Osteocyte (in vitro differentiated cells): ENCODE measurements at regions not wholly inside any gene's neighbourhood (a gene's known extent, or its start where the extent isn't known, plus 50 kb on each side); places are given as distances from the start of the nearest gene placed in this dataset.

Source experiments
- DNase-seq: peaks from one replicate; pipeline ENCODE4 v3.0.0; 2021; ENCODE audit warnings: mixed read lengths; ENCODE audit not compliant: unreplicated experiment; ENCODE audit errors: extremely low spot score
- H3K27ac Mint-ChIP-seq: one replicate; pipeline ENCODE4 v1.8.0; 2021; ENCODE audit warnings: mild to moderate bottlenecking, mixed read lengths; ENCODE audit not compliant: unreplicated experiment
- H3K27me3 Mint-ChIP-seq: one replicate; pipeline ENCODE4 v1.8.0; 2021; ENCODE audit warnings: mixed read lengths; ENCODE audit not compliant: unreplicated experiment
- H3K36me3 Mint-ChIP-seq: one replicate; pipeline ENCODE4 v1.8.0; 2021; ENCODE audit warnings: mixed read lengths; ENCODE audit not compliant: unreplicated experiment
- H3K4me1 Mint-ChIP-seq: one replicate; pipeline ENCODE4 v1.8.0; 2021; ENCODE audit warnings: mixed read lengths; ENCODE audit not compliant: unreplicated experiment
- H3K4me3 Mint-ChIP-seq: one replicate; pipeline ENCODE4 v1.8.0; 2021; ENCODE audit warnings: mild to moderate bottlenecking, moderate library complexity, mixed read lengths; ENCODE audit not compliant: unreplicated experiment
- H3K9me3 Mint-ChIP-seq: one replicate; pipeline ENCODE4 v1.8.0; 2021; ENCODE audit warnings: mixed read lengths; ENCODE audit not compliant: unreplicated experiment
- TF ChIP-seq, protein P1 (sequence below): fragments of 200-600 bp; sonication (generic); IDR thresholded peaks from 2 replicates; pipeline ENCODE4 v1.5.0; 2021; ENCODE audit warnings: antibody characterized with exemption, mild to moderate bottlenecking, moderate library complexity

DNA sequence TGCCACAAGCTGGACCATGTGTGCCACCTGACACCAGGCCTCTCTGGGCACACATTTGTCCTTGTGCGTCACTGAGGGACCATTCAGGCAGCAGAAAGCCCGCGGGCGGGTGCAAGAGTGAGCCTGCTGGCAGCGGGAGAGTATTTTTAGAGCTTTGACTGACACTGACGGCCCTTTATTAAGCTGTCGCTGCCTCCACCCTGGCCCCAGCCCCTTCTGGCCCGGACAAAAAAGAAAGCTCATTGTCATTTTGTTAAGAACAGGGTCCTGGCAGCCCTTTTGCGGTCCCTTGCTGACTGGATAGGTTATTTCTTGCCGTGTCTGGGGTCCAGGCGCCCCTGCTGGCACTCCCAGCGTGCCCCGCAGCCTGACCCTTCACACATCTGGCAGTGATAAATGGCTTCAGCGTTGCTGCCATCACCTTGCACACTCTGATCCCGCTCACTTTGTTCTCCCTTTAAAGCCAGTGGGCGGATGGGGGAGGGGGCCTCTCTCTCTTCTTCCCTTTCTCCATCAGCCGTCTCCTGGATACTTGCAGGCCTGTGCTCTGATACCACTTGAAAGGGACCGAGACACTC lies 78.4 kb upstream of the NKD1 start:
- DNase-seq: no peak
- H3K4me1 Mint-ChIP-seq: peaks cover 9% of the 10 kb centered on the region
- no peaks in the 10 kb centered on the region for H3K36me3 Mint-ChIP-seq
- H3K4me3 Mint-ChIP-seq: no peak overlapping the region
- TF ChIP-seq, protein P1, sequence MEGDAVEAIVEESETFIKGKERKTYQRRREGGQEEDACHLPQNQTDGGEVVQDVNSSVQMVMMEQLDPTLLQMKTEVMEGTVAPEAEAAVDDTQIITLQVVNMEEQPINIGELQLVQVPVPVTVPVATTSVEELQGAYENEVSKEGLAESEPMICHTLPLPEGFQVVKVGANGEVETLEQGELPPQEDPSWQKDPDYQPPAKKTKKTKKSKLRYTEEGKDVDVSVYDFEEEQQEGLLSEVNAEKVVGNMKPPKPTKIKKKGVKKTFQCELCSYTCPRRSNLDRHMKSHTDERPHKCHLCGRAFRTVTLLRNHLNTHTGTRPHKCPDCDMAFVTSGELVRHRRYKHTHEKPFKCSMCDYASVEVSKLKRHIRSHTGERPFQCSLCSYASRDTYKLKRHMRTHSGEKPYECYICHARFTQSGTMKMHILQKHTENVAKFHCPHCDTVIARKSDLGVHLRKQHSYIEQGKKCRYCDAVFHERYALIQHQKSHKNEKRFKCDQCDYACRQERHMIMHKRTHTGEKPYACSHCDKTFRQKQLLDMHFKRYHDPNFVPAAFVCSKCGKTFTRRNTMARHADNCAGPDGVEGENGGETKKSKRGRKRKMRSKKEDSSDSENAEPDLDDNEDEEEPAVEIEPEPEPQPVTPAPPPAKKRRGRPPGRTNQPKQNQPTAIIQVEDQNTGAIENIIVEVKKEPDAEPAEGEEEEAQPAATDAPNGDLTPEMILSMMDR: no peak
- H3K27me3 Mint-ChIP-seq: peaks cover 47% of the 10 kb centered on the region
- H3K9me3 Mint-ChIP-seq: no peaks in the 10 kb centered on the region
- H3K27ac Mint-ChIP-seq: no peak overlapping the region

DNA sequence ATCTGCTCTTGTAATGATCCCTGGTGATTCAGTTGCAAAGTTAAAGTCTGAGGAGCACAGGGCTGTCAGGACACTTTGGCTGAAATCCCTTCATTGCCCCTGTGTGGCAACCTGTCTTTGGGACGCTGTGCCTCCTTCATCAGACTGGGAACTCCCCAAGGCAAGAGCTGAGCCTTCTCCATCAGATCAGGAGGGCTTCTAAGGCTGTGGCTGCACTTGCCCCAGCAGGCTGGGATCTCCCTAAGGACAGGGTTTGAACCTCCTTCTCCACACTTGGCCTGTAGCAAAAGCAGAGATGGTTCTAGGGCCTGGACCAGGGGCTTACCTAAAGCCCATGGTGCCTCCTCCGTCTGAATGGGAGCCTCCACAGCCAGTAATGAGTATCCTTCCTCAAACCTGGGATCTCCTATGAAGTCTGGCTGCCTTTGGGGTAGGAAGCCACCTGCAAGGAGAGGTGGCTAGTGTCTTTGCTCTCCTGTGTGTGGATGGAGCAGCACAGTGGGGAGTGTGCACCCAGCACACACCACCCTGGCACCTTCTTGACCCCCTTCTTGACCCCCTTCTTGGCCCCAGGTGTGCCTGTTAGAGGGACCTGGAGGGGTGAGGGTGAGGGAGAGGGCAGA lies 79.0 kb upstream of the NKD1 start:
- no peaks in the 10 kb centered on the region for H3K36me3 Mint-ChIP-seq
- DNase-seq: no peak
- H3K4me3 Mint-ChIP-seq: no peak overlapping the region
- H3K4me1 Mint-ChIP-seq: peaks cover 9% of the 10 kb centered on the region
- H3K27me3 Mint-ChIP-seq: peaks cover 47% of the 10 kb centered on the region
- no peak overlapping the region for H3K27ac Mint-ChIP-seq
- no peaks in the 10 kb centered on the region for H3K9me3 Mint-ChIP-seq
- TF ChIP-seq, protein P1: no peak

DNA sequence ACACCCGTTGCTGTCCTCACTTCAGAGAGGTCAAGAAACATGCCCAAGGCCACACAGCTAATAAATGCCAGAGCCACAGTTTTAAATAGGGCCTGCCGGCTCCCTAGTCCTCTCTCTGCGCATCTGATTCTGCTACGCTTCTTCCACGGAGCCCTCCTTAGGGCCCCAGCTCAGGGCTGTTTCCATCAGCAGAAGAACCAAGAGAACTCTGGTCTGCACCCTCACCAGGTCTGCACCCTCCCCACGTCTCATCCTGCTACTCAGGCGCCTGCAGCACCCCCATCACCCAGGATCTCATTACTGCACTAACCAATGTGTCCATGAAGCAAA lies 79.5 kb upstream of the NKD1 start:
- Mint-ChIP-seq H3K9me3 (no peaks in the 10 kb centered on the region), H3K4me1 (peaks cover 9% of the 10 kb centered on the region), H3K27ac (no peak overlapping the region), H3K27me3 (peaks cover 51% of the 10 kb centered on the region), H3K36me3 (no peaks in the 10 kb centered on the region), H3K4me3 (peak overlapping the region; percentile 48)
- TF ChIP-seq, protein P1: no peak
- no peak for DNase-seq

DNA sequence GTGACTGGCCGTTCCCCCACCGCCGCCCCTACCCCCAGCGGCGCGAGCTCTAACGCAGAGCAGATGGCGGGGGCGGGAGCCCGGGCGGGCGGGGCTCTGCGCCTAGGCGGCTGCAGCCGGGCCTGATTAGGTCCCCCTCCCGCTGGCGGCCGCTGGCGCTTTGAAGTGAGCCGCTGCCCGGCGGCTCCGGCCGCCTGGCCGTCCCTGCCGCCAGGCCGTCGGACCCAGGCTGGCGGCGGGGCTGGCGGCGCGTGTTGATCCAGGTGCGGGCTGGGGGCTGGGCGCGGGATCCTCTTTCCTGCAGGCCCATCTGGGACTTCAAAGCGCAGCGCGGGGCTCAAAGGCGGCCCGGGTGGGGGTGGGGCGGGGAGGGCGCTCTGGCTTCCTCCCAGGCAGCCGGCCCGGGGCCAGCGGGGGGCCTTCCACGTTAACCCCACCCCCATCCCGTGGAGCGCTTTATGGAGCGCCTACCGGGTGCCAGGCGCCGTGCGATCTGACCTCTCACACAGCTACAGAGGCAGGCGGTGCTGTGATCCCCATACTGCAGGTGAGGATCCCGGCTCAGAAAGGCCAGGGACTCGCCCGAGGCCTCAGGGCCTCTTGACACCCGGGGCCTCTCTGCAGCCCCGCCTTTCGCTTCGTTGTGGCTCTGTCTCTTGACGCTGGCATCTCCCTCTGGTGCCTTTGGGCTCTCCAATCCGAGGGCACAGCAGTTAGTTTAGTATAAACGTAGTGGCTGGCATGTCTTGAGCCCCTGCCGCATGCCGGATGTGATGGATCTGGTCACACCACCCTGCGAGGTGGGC lies 80.0 kb upstream of the NKD1 start:
- DNase-seq: no peak
- Mint-ChIP-seq H3K4me3 (peak overlapping the region; percentile 53), H3K9me3 (no peaks in the 10 kb centered on the region), H3K4me1 (peaks cover 9% of the 10 kb centered on the region), H3K27ac (no peak overlapping the region), H3K36me3 (no peaks in the 10 kb centered on the region), H3K27me3 (peaks cover 57% of the 10 kb centered on the region)
- TF ChIP-seq, protein P1: no peak

DNA sequence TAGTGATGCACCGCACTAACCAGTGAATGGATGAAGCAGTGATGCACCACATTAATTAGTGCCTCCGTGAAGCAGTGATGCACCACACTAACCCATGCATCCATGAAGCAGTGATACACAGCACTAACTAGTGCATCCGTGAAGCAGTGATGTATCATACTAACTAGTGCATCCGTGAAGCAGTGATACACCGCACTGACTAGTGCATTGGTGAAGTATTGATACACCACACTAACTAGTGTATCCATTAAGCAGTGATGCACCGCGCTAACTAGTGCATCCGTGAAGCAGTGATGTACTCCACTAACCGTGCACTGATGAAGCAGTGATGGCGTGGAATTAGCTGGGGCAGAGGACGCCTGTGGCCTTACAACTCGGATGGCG lies 80.6 kb upstream of the NKD1 start:
- TF ChIP-seq, protein P1: no peak
- DNase-seq: no peak
- H3K36me3 Mint-ChIP-seq: no peaks in the 10 kb centered on the region
- H3K9me3 Mint-ChIP-seq: no peaks in the 10 kb centered on the region
- H3K4me3 Mint-ChIP-seq: peak overlapping the region; percentile 53
- H3K27ac Mint-ChIP-seq: no peak overlapping the region
- peaks cover 60% of the 10 kb centered on the region for H3K27me3 Mint-ChIP-seq
- H3K4me1 Mint-ChIP-seq: peaks cover 9% of the 10 kb centered on the region
